ENCODE measurements at regions not wholly inside any gene's neighbourhood (a gene's known extent, or its start where the extent isn't known, plus 50 kb on each side); places are given as distances from the start of the nearest gene placed in this dataset.
"Not testable (repeated sequence)": the region's sequence is repeated elsewhere in the genome, so short reads cannot be mapped to it uniquely, and the experiment has no call there.

DNA sequence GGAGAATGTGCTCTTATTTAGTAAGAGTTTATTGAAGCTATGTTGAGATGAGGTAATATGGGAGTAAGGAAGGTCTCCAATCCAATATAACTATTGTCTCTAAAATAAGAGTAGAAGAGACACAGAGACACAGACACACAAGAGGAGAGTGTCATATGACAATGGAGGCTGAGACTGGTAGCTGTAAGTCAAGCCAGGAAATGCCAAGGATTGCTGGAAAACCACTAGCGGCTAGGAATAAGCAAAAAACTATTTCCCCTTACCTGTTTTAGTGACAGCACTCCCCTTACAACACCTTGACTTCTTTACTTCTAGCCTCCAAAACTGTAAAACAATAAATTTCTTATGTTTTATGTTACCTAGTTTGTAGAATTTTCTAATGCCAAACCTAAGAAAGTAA, 1652.8 kb downstream of the LRRC4C start:
- no peak for DNase-seq

DNA sequence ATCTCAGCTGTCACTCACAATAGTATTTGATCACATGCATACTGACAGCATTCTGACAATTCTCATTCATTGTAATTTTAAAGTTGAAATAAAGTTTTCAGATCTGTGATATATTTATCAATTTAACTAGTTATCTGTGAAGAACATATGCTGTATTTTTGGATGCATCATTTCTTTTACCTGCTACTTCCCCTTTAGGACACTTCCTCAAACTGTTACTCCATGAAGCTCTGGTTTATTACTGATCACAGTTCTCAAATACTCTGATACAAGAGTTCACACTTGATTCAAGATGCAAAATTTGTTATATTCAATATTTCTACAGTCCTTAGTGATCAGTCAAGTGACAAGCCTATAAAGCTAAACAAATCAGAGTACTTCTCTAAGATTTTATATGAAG, 1655.2 kb downstream of the LRRC4C start:
- no peak for DNase-seq

DNA sequence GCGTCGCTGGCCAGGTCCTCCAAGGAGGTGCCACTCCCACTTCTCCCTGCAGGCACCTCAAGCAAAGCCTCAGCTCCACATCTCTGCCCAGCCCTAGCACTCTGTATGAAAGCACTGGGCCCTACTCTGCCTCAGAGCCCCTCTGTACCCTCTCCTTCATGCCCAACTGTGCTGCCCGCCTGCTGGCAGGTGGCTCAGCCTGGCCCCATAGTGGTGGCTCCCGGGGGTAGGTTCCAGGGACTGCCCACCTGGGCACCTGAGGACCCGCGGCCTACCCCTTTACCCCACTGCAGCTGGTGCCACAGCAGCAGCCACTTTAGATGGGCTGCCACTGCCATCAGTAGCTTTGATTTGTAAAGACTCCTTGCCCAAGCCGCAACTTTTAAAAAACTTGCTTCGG, 1672.8 kb downstream of the LRRC4C start:
- DNase-seq: no peak

DNA sequence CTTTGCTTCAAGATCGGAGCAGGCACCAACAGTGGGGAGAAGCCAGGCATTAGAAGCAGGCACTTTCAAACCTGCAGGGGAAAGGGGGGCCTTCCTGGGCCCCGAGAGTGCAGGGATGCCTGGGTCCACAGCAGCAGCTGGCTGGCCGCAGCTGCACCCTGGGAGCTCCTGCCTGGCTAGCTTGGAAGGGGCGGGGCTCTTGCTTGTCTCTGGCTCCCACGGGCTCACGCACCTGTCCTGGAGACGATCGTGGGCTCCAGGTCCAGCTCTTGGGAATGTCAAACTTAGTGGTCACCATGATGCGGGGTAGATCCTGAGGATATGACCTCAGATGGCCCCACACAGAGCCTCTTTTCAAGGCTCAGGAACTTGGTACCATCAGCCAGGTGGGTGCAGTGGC, 1673.2 kb downstream of the LRRC4C start:
- no peak for DNase-seq

DNA sequence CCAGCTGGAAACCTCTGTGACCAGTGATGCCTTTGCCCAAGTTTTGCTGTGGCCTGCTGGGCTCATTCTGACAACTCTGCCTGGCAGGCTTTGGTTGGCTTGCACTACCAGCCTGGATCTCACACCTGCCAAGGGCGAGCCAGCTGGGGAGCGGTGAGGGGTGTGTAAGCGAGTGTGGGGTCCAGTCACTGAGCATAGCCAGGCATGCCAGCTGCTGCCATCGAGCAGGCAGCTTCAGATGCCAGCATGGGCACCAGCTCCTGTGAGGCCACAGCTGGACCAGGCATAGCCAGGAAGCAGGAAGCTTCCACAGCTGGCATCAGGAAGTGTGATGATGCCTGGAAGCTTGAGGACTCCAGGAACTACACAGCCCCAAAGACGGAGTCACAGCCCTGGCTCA, 1674.6 kb downstream of the LRRC4C start:
- DNase-seq: no peak

DNA sequence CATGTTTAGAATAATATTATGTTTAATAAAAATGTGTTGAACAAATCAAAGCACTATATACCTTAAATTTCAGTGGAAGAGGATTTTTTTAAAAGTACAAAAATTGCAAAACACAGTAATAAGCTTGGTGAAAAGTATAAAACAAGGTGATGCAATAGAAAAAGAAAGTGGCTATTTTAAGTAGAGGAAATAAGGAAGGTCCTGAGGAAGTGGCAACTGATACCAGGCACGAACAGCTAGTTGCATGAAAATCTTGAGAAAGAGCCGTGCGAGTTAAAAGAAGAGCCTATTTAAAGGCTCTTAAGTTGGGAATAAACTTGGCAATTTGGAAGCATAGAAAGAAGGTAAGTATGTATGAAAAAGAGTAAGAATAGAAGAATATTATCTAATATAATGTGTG, 1679.3 kb downstream of the LRRC4C start:
- peak; percentile 21 for DNase-seq

DNA sequence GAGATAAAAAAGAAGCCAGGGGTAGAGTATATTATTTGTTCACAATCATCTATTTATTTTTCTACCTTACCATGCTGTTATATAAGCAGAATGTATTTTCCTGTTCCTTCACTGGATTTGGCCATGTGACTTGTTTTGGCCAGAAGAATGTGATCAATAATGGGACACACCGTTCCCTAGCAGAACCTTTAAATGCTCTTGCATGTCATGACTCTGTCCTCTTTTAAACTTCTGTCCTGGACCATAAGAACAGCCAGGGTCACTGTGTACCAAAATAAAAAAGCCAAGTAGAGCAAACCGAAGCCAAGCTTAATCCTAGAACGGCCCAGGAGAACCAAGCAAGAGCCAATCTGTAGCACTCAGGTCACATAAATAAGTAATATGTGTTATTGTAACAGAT, 1682.4 kb downstream of the LRRC4C start:
- DNase-seq: no peak

DNA sequence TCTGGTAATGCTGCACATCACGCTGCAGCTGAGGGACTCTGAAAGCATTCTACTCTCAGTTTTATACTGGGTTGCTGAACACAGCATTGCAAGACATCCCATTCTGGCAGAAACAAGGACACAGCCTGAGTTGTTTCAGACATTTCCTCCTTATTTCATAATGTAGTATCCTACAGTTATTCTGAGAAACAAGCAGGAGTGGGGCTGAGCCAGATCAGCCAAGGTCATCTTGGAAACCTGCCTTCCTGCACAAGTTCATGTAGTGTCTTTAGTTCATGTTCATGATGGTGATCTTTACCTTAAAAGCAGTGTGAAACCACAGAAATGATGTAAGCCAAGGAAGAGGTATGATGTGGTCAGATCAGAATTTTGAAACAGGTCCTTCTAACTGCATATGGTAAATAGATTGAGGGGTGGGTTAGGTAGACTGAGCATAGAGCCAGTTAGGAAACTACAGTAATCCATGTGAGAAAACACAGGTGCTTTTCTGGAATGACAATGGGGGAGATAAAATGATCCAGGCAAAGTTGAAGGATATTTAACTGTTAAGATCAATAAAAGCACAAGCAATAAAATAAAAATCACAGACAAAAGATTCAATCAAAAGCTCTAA, 1686.8 kb downstream of the LRRC4C start:
- DNase-seq: no peak

DNA sequence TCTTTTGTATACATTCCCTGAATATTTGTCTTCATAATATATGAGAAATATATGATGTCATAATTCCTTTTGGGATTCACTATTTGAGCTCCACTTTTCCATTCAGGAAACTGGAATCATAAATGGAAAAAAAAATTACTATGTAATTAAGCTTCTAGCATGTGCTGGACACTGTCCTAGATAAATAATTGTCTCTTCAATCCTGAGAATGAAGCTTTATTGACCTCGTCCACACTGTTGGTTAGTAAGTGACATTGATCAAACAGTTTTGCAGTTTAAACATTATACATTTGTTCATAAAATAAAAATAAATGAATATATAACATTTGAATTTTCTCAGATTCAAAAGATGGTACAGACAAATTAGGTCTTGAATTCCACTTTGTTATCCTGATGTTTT, 1691.2 kb downstream of the LRRC4C start:
- DNase-seq: no peak

DNA sequence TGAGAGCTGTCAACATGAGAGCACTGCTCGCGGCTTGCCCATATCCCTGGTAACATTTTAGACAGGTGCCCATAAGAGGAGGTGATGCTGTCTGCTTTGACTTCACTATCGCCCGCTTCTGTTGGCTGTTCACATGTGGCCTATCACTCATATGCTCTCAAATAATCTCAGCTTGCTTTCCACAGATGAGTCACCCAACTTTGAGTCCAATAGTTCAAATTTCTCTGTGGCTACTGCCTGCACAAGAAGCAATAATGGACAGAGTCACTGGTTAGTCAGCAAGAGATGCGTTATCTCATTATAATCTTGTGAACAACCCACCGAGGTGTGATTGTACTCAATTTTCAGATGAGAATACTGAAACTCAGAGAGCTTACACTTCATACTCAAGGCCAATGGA, 1714.1 kb downstream of the LRRC4C start:
- DNase-seq: no peak

DNA sequence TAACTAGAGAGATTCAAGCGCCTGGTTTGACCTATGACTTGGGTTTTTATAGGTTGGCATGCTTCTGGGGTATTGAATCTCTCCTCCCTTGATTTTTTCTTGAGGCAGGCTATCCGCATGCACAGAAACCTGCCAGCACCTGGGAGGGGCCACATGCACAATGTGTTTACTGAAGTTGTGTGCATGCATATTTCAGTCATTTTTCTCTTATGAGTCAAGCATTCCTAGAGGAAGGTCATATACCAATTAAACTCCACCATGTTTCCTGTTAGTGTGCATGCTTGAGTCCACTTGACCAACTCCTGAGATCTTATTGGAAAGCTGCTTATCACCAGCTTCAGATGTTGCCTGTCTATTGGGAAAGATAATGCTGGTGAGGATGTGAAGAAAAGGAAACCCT, 1718.4 kb downstream of the LRRC4C start:
- DNase-seq: no peak

DNA sequence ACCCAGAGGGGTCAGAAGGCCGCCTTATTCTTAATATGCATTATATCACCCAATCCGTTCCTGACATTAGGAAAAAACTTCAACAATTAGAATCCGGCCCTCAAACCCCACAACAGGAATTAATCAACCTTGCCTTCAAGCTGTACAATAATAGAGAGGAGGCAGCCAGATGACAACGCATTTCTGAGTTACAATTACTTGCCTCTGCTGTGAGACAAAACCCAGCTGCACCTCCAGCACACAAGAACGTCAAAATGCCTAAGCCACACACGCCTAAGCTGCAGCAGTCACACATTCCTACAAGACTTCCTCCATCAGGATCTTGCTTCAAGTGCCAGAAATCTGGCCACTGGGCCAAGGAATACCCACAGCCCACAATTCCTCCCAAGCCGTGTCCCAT, 1723.1 kb downstream of the LRRC4C start:
- DNase-seq: not testable (repeated sequence)

DNA sequence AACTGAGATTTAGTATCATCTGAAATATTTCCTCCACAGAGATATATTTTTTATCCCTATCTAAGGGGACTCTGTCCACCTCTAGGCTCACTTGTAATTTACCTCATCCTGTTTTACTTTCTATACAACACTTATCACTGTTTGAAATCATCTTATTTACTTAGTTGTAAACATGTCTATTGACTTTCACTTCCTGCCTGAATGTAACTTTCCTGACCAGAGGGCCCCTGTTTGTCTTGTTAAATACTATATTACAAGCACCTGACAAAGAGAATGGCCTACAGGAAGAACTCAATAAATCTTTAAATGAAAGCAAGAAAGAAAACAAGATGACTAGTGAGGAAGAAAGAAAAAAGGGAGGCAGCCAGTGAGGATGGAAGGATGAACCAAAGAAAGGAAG, 1727.5 kb downstream of the LRRC4C start:
- DNase-seq: no peak

DNA sequence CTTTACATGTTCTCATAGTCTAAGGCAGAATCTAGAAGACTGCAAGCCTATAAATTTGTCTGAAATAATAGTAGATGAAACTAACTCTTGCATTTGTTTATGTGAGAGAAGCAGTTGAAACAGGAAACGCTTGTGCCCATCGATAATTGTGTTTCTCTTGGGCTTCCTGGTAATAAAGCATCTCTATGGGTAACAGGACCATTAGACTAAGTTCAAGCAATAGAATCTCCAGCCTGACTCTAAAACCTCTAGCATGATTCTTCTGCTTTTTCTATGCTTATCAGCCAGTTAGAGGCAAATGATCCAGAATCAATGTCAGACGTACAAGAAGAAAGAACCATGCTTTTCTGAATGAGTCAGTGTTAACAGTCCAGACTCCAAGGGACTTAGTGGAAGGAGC, 1734.4 kb downstream of the LRRC4C start:
- peak; percentile 22 for DNase-seq

DNA sequence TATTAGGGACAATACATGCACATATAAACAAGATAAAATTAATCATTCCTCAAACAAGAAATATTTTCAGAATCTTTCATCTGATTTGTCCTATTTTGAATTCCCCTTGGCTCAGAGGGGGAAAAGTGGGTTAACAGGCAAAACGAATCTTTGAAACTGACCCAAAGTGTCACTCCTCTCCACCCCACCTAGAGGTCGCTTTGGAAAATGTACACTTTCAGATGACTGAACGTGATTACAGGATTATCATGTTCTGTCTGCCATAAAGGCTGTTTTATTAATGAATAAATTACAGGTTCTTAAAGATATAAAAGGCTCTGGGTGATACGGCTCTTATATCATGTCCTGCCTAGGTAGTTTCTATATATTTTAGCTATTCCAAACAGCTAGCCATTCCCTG, 1735.0 kb downstream of the LRRC4C start:
- DNase-seq: no peak

DNA sequence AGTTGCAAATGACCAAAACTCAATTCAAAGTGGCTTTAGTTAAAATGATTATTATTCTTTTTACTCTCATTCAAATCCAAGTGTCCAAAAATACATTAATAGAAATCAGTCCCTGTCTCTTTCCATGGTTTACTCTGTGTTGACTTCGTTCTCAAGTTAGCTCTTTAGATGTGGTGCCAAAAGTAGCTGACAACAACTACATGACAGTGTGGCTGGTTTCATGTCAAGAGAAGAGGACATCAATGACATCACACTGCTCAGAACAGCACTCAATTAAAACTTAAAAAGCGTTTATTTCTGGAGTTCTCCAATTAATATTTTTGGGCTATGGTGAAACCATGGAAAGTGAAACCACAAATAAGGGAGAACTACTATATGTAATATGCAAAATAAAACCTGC, 1746.9 kb downstream of the LRRC4C start:
- DNase-seq: no peak

DNA sequence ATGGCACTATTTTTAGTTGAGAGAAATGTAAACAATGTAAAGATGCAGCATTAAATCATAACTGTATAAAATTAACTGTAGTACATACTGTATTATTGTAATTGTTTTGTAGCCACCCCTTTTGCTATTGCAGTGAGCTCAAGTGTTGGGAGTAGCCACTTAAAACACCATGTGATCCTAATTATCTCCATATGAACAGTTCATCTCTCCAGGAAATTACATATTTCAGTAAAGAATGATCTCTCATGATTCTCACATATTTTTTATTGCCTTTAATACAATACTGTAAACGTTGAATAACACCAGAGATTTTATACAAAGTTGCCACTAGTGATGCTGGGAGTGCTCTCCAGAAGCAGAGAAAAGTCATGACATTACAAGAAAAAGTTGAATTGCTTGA, 1768.6 kb downstream of the LRRC4C start:
- no peak for DNase-seq

DNA sequence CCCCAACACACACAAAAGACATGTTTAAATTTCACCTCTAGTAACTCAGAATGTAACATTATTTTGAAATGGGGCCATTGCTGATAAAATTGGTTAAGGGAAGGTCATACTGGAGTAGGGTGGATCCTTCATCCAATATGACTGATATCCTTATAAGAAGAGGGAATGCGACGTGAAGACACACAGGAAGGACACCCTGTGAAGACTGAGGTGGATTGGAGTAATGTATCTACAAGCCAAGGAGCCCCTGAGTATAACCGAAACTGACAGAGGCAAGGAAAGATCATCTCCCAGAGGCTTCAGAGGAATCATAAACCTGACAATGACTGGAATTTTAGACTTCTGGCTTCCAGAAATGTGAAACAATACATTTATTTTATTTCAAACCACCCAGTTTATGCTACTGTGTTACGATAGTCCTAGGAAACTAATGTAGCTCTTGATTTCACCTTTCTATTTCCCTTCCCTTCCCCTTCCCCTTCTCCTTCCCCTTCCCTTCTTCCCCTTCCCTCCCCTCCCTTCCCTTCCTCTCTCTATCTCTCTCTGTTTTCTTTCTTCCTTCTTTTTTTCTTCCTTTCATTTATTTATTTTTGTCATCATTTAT, 1775.4 kb downstream of the LRRC4C start:
- DNase-seq: no peak

DNA sequence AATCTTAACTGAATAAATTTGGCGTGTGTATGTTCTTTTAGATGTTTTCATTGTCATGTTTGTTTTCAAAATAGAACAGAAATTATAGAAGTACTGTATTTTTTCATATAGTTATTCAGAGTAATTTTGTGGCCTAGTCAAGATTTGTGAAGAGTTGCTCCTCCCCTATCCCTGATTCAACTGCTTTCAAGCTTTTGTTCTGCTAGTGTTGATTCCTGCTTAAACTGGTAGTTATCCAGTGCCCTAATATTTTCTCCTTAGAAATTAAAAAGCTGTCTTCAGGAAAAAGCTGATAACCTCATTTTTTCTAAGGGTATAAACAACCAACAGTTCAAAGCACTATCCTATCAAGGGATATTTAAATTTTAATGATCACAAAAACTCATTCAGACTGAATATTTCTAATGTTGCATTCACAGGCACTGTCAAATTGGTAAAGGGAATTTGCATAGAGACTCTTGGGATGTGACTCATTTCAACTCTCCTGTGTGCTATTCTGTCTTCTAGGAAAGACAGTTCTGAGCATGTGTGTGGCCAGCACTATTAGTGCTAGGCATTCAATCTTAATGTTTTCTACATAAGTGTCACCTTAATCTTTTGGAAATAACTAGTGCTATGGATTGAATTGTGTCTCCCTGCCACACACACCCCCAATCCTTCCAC, 1776.0 kb downstream of the LRRC4C start:
- no peak for DNase-seq

DNA sequence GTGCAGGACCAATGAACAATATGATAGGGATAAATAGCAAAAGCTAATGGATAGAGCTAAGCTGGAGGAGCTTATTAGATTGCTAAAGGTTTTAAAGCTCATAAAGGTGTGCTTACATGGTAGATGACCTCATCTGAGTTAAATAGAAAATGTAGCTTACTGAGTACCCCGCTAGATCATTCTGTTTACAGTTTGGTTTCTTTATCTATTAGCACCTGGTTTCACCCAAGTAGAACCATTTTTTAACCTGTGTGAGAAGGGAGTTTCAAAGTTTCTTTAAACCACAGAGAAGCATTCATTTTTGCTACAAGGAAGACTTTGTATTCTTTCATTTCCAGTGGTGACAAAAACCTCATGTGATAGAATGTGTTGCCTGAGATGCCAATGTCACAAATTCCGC, 1778.0 kb downstream of the LRRC4C start:
- no peak for DNase-seq

DNA sequence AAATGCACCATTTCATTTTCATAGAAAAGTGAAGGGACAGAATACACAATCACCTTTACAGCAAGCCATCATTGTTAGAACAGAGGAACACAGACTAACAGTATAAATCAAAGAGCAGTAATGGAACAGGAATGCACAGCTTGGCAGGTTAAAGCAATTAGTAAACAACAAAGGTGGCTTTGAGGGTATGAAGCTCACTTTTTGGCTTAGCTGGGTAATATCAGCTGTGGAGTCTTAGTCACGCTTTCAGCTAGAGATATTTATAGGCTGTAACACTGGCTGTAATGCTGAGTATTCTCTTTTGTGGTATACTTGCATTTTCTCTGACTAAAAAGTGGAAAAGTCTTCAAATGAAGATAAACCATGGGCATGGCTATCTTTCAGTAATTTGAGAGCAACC, 1780.5 kb downstream of the LRRC4C start:
- no peak for DNase-seq

DNA sequence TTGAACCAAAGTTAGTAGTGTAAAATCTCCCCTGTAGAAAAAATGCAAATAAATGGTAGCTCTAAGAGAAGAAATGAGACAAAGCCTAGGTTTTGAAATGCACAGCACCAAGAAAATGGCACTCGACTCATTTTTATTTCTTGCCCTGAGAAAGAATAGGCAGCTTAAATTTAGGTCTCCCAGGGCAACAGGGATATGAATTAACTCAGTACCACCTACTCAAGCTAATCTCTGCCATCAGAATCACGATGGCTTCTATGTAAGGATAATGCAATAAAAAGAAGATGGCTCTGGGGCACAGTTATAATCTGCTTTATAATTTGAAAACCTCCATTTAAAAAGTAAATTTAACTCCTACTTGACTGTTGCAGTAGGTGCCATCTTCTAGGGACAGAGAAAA, 1784.3 kb downstream of the LRRC4C start:
- DNase-seq: no peak

DNA sequence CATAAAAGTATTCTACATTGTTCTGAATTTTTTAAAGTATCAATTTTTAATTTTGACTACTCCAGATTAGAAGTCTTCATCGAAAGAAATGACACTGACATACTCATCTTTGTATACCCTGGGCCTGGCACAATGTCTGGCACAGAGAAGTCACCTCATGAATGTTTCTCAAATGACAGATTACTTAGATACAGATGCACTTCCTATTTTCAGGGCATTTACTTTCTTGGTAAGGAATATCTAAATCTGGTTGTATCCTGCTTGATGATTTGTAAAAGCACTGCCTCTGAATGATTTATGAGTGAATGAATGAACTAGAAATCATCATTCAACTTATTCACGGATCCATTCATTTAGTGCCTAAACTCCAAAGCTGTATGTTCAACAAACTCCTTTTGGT, 1784.7 kb downstream of the LRRC4C start:
- DNase-seq: no peak

DNA sequence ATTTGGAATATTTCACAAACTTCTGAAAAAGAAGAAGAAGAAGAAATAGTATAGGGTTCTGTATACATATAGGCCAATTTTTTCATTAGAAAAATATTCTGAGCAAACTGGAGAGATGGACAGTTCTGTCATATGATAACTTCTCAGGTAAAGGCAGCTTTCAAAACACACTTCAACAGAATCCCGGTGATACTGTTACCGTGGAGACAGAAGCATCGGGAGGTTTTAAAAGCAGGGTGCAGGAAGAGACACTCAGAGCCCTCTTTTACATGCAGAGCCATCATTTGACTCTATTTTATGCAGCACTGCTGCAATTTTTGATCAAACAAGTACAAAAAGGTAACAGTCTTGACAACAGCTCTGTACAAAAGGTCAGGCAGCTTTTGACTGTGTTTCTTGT, 1785.4 kb downstream of the LRRC4C start:
- DNase-seq: no peak

DNA sequence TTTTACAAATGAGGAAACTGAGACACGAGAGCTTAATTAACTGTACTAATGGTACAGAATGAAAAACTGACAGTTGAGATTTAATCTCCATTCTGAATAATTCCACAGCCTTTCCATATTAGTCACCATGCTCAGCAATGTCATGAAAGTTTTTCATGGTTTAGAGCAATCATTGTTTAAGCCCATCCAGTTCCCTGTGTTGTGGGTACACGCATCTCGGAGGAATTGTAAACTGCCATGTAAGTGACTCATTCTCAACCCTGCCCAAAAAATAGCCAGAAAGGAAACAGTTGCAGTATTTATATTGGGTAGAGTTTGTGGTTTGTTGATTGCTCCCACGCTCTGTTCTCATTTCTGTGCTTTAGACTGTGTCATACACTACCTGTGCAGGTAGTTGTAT, 1790.8 kb downstream of the LRRC4C start:
- no peak for DNase-seq
